ENCODE measurements at regions not wholly inside any gene's neighbourhood (a gene's known extent, or its start where the extent isn't known, plus 50 kb on each side); places are given as distances from the start of the nearest gene placed in this dataset.

DNA sequence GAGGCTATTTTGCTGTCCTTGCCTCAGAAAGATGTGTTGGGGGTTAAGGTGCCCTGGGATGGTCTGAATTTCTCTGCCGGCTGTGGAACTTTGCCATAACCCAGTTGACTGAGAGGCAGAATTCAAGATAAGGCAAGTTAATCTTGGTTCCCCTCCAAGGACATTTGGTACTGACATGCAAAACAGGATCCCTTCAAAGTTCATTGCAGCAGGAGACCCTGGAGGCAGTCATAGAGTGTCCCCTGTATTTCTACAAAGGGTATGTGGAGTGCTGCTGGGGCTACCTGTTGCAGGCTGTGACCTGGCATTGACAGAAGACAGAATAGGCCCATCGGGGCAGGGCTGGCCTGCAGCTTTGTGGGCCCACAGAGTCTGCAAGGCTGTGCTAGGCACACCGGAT is 135.6 kb upstream of the IRX3 start:
- TF ChIP-seq REST (IDR thresholded peaks at IDR 0.05; ENCODE audit: insufficient read depth in 1 of 2, low read depth in 2 of 2, low read length in 2 of 2) (no peak), SIN3A (IDR thresholded peaks at IDR 0.05; ENCODE audit: borderline replicate concordance, insufficient read depth, low read length) (no peak)
